Endothelial cell of umbilical vein (primary cell): ENCODE measurements at regions not wholly inside any gene's neighbourhood (a gene's known extent, or its start where the extent isn't known, plus 50 kb on each side); places are given as distances from the start of the nearest gene placed in this dataset.
A peak's percentile ranks its signal among the peaks of the same experiment; 100 is the strongest.

Experiments
- BruUV-seq: library from RNA; stranded (reverse); fragments of 400-500 nt; replicated peaks from 2 replicates; lab custom pipeline; 2021; lab: Mats Ljungman, UMichigan
- CTCF ChIA-PET: fragments of 300-600, 350-600 bp; sonication (Branson Sonifier 250); formaldehyde crosslinking; loops from one replicate; lab custom pipeline; 2021; ENCODE audit warnings: antibody characterized with exemption, inconsistent platforms; lab: Charles Lee
- POLR2A ChIA-PET: fragments of 300-600, 350-600 bp; sonication (Branson Sonifier 250); formaldehyde crosslinking; loops from one replicate; lab custom pipeline; 2021; ENCODE audit warnings: antibody characterized with exemption, inconsistent platforms; lab: Charles Lee
- DNase-seq: peaks from one replicate; pipeline ENCODE4 v3.0.0-alpha.2; 2011; ENCODE audit warnings: low read depth, low spot score
- FAIRE-seq: peaks from 2 replicates; lab custom pipeline; 2011; peaks lifted over from hg19 to GRCh38; lab: Jason Lieb, UNC
- H2AFZ ChIP-seq: 2 replicates; pipeline ENCODE4 v1.6.0; 2012; ENCODE audit warnings: low read depth, low read length, control low read depth, inconsistent platforms
- H3K27ac ChIP-seq: 2 replicates; pipeline ENCODE4 v1.5.1; 2011; ENCODE audit warnings: low read depth, mild to moderate bottlenecking, control low read depth, low read length, moderate library complexity; ENCODE audit not compliant: insufficient read depth
- H3K27me3 ChIP-seq, 2 experiments: 2 replicates each; pipeline versions ENCODE4 v1.6.0 to v1.6.1; 2011; ENCODE audit warnings: low read length in 2 of 2, mixed read lengths in 1 of 2; ENCODE audit not compliant: control insufficient read depth in 2 of 2, insufficient read depth in 2 of 2
- H3K36me3 ChIP-seq, 2 experiments: 2 replicates in 1 of 2; 3 replicates in 1 of 2; pipeline ENCODE4 v1.5.1; 2011; ENCODE audit warnings: low read length in 2 of 2, mild to moderate bottlenecking in 1 of 2, moderate library complexity in 1 of 2; ENCODE audit not compliant: control insufficient read depth in 2 of 2, insufficient read depth in 2 of 2; ENCODE audit errors: extremely low read depth in 1 of 2
- H3K4me1 ChIP-seq: 3 replicates; pipeline ENCODE4 v1.5.1; 2011; ENCODE audit warnings: mild to moderate bottlenecking, low read length; ENCODE audit not compliant: control insufficient read depth, insufficient read depth; ENCODE audit errors: extremely low read depth
- H3K4me2 ChIP-seq: 2 replicates; pipeline ENCODE4 v1.6.1; 2011; ENCODE audit warnings: low read length, control low read depth, mixed read lengths; ENCODE audit not compliant: insufficient read depth
- H3K4me3 ChIP-seq, 3 experiments: fragments of 200-600 bp in 1 of 3; sonication (generic), shearing (Covaris generic) in 1 of 3; replicated peaks in 1 of 3; 2 replicates each; pipeline ENCODE4 v1.5.1; 2011 to 2016; ENCODE audit warnings: control low read depth in 3 of 3, low read length in 3 of 3, mild to moderate bottlenecking in 2 of 3, inconsistent platforms in 1 of 3, low read depth in 1 of 3, moderate library complexity in 1 of 3; ENCODE audit not compliant: insufficient read depth in 1 of 3
- H3K79me2 ChIP-seq: 2 replicates; pipeline ENCODE4 v1.6.0; 2012; ENCODE audit warnings: low read length, inconsistent platforms; ENCODE audit not compliant: control insufficient read depth, insufficient read depth
- H3K9ac ChIP-seq: replicated peaks from 2 replicates; pipeline ENCODE3; 2011; ENCODE audit warnings: low read length, control low read depth; ENCODE audit not compliant: insufficient read depth; ENCODE audit errors: extremely low read depth
- H3K9me1 ChIP-seq: replicated peaks from 3 replicates; pipeline ENCODE4 v1.6.0; 2011; ENCODE audit warnings: mild to moderate bottlenecking, low read length; ENCODE audit not compliant: control insufficient read depth, insufficient read depth; ENCODE audit errors: extremely low read depth
- H3K9me3 ChIP-seq: replicated peaks from 2 replicates; pipeline ENCODE4 v1.5.1; 2012; ENCODE audit warnings: low read length, inconsistent platforms; ENCODE audit not compliant: control insufficient read depth, insufficient read depth
- H4K20me1 ChIP-seq: replicated peaks from 2 replicates; pipeline ENCODE3; 2011; ENCODE audit warnings: mild to moderate bottlenecking, low read length; ENCODE audit not compliant: control insufficient read depth, insufficient read depth; ENCODE audit errors: extremely low read depth
- CTCF ChIP-seq, 2 donors: IDR thresholded peaks; 1 replicate in 1 of 2; 2 replicates in 1 of 2; pipeline ENCODE4 v1.5.1; 2011; ENCODE audit warnings: low read length in 2 of 2, mild to moderate bottlenecking in 2 of 2, moderate library complexity in 2 of 2, control low read depth in 1 of 2, inconsistent platforms in 1 of 2, low read depth in 1 of 2; ENCODE audit not compliant: insufficient read depth in 1 of 2; ENCODE audit errors: extremely low read depth in 1 of 2
- EZH2 ChIP-seq: IDR thresholded peaks from 2 replicates; pipeline ENCODE4 v1.6.1; 2012; ENCODE audit warnings: borderline replicate concordance, low read depth, mild to moderate bottlenecking, moderate library complexity, low read length, inconsistent platforms; ENCODE audit not compliant: severe bottlenecking
- FOS ChIP-seq: IDR thresholded peaks from 2 replicates; pipeline ENCODE4 v1.6.1; 2011; ENCODE audit warnings: mild to moderate bottlenecking, low read length, moderate library complexity, borderline replicate concordance; ENCODE audit not compliant: insufficient read depth
- GATA2 ChIP-seq: IDR thresholded peaks from 2 replicates; pipeline ENCODE4 v1.7.0; 2011; ENCODE audit warnings: low read depth, mild to moderate bottlenecking, moderate library complexity, mixed read lengths, low read length; ENCODE audit not compliant: insufficient read length, insufficient read depth
- JUN ChIP-seq: IDR thresholded peaks from 2 replicates; pipeline ENCODE4 v1.6.1; 2011; ENCODE audit warnings: borderline replicate concordance, low read depth; ENCODE audit not compliant: insufficient read length, insufficient read depth
- MAX ChIP-seq: IDR thresholded peaks from 2 replicates; pipeline ENCODE4 v1.6.1; 2011; ENCODE audit not compliant: insufficient read depth, insufficient read length
- MYC ChIP-seq: IDR thresholded peaks from one replicate; pipeline ENCODE4 v1.6.1; 2011; ENCODE audit warnings: mild to moderate bottlenecking, low read depth, low read length
- POLR2A ChIP-seq: IDR thresholded peaks from 2 replicates; pipeline ENCODE4 v1.6.1; 2012; ENCODE audit warnings: low read depth, mild to moderate bottlenecking, control low read depth, low read length
- POLR2AphosphoS5 ChIP-seq: IDR thresholded peaks from 2 replicates; pipeline ENCODE4 v1.6.1; 2012; ENCODE audit warnings: low read depth, mild to moderate bottlenecking, control low read depth, low read length, moderate library complexity; ENCODE audit not compliant: insufficient read depth
- dilution Hi-C: fragments of 300-500 bp; cut with MboI; formaldehyde crosslinking; loops from one replicate; pipeline ENCODE4 v1.15.0; 2019; ENCODE audit warnings: low sequenced_read_pairs; ENCODE audit not compliant: extremely low pct_ligation_motif_present
- intact Hi-C: fragments of 100-400 bp; cut with micrococcal nuclease; formaldehyde crosslinking; loops from one replicate; pipeline ENCODE4 v1.10.0; 2022

- CTCF ChIA-PET: interaction anchor here (0.7 to 1.0 kb wide), 3 partner anchors 14 to 101 kb away, joined by 3 read pairs; no protein-coding TSS in a partner anchor
- no TSS peak for BruUV-seq
- H3K4me2 ChIP-seq: no peak overlapping the region
- H3K9me3 ChIP-seq: no peaks in the 10 kb centered on the region
- no peak for FAIRE-seq
- peaks cover 23% of the 10 kb centered on the region for H3K4me1 ChIP-seq
- H3K9ac ChIP-seq: no peak overlapping the region
- intact Hi-C loops: no loop called here
- POLR2A ChIA-PET: no interaction called here
- H3K79me2 ChIP-seq: no peaks in the 10 kb centered on the region
- dilution Hi-C loops: no loop called here
- H2AFZ ChIP-seq: no peak overlapping the region
- no peaks in the 10 kb centered on the region for H3K27me3 ChIP-seq
- no peaks in the 10 kb centered on the region for H4K20me1 ChIP-seq
- no peak overlapping the region for H3K4me3 ChIP-seq
- H3K36me3 ChIP-seq: no peaks in the 10 kb centered on the region
- TF ChIP-seq POLR2AphosphoS5: no peak
- TF ChIP-seq FOS: no peak
- no peak for TF ChIP-seq EZH2
- TF ChIP-seq MAX: no peak
- TF ChIP-seq JUN: no peak
- no peak for TF ChIP-seq CTCF (IDR thresholded peaks at IDR 0.05; ENCODE audit: extremely low read depth in 1 of 2, insufficient read depth in 1 of 2, low read depth in 1 of 2, low read length in 2 of 2)
- no peak for TF ChIP-seq GATA2
- TF ChIP-seq POLR2A: no peak
- TF ChIP-seq MYC: no peak
- no peak overlapping the region for H3K27ac ChIP-seq
- peak; percentile 32 for DNase-seq
- H3K9me1 ChIP-seq: no peaks in the 10 kb centered on the region
Measured at GRCh38 chr13:50699874-50700663, 143.4 kb downstream of the DLEU7 start.
